ENCODE measurements at regions not wholly inside any gene's neighbourhood (a gene's known extent, or its start where the extent isn't known, plus 50 kb on each side); places are given as distances from the start of the nearest gene placed in this dataset.

DNA sequence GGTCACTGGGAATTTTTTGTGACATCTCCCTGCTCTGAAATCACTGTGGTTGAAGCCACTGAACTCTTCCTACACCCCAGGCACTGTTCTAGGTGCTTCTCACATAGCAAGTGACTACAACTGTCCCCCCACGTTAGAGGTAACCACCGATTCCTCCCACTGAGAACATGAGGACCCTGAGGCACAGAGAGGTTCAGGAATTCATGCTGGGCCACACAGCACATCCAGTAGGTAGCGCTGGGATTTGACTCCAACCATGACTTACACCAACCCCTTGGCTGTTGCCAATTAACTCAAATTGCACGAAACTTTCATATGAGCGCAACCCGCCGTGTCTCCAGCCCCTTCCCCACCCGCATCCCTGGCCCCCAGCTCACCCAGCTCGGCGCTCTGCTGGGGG is 105.2 kb downstream of the RFLNA start:
- no peak overlapping the region for H3K4me3 ChIP-seq
- intact Hi-C loops (cut with DNase I; ENCODE audit: low total_unique reads): no loop called here
- H3K4me1 ChIP-seq: peaks cover 4 to 83% (median 69%) of the 10 kb centered on the region in 4 donors
- TF ChIP-seq, protein P1, sequence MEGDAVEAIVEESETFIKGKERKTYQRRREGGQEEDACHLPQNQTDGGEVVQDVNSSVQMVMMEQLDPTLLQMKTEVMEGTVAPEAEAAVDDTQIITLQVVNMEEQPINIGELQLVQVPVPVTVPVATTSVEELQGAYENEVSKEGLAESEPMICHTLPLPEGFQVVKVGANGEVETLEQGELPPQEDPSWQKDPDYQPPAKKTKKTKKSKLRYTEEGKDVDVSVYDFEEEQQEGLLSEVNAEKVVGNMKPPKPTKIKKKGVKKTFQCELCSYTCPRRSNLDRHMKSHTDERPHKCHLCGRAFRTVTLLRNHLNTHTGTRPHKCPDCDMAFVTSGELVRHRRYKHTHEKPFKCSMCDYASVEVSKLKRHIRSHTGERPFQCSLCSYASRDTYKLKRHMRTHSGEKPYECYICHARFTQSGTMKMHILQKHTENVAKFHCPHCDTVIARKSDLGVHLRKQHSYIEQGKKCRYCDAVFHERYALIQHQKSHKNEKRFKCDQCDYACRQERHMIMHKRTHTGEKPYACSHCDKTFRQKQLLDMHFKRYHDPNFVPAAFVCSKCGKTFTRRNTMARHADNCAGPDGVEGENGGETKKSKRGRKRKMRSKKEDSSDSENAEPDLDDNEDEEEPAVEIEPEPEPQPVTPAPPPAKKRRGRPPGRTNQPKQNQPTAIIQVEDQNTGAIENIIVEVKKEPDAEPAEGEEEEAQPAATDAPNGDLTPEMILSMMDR (IDR thresholded peaks at IDR 0.05): no peak
- H3K9me3 ChIP-seq: no peaks in the 10 kb centered on the region
- H3K27ac ChIP-seq: peak overlapping the region; percentile 90 to 96
- H3K36me3 ChIP-seq: peaks cover 6 to 77% (median 50%) of the 10 kb centered on the region in 3 donors
- no peaks in the 10 kb centered on the region for H3K27me3 ChIP-seq
- DNase-seq: no peak

- no peaks in the 10 kb centered on the region for H3K27me3 ChIP-seq
- peaks cover 4 to 83% (median 70%) of the 10 kb centered on the region in 4 donors for H3K4me1 ChIP-seq
- intact Hi-C loops (cut with DNase I; ENCODE audit: low total_unique reads): no loop called here
- H3K9me3 ChIP-seq: no peaks in the 10 kb centered on the region
- H3K27ac ChIP-seq: peak overlapping the region; percentile 90 to 96
- TF ChIP-seq, protein P1 (IDR thresholded peaks at IDR 0.05): peak; percentile 67 to 72
- DNase-seq: no peak
- H3K4me3 ChIP-seq: no peak overlapping the region
- H3K36me3 ChIP-seq: peaks cover 6 to 76% (median 50%) of the 10 kb centered on the region in 3 donors
These were observed 104.7 kb downstream of the RFLNA start for GRCh38 chr12:124399622-124400021.

DNA sequence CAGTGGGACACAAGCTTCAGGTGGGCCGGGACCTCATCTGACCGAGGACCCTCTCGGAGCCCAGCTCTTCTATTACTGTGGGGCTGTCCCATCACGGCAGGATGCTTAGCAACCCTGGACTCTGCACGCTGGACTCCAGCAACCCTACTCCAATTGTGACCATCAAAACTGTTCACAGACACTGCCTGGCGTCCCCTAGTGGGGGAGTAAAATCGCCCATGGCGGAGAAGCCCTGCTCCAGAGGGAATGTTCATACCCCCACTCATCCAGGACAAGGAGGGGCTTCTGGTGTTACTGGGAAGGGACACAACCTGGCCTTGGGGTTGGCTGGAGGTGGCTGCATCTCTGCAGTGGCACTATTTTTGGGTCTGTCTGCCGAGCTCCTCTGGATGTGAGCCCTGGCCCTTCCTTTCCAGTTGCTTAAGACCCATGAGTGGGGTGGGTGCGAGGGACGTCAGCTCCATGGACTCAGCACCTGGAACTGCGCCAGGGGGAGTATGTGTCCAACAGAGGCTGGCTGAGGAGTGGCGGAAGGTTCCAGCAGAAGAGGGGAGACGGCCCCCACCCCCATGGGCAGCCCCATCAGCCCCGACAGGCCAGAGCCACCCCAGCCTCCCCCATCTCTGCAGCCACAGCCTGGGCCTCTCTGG is 103.8 kb downstream of the RFLNA start:
- intact Hi-C loops (cut with DNase I; ENCODE audit: low total_unique reads): no loop called here
- Histone ChIP-seq H3K27me3 (no peaks in the 10 kb centered on the region), H3K27ac (peak overlapping the region; percentile 90 to 96), H3K4me3 (no peak overlapping the region), H3K36me3 (peaks cover 6 to 76% (median 55%) of the 10 kb centered on the region in 3 donors), H3K9me3 (no peaks in the 10 kb centered on the region), H3K4me1 (peaks cover 4 to 83% (median 70%) of the 10 kb centered on the region in 4 donors)
- peak; percentile 95 to 97 for DNase-seq
- TF ChIP-seq, protein P1 (IDR thresholded peaks at IDR 0.05): no peak

- H3K36me3 ChIP-seq: peaks cover 6 to 76% (median 55%) of the 10 kb centered on the region in 3 donors
- TF ChIP-seq, protein P1 (IDR thresholded peaks at IDR 0.05): no peak
- no peak overlapping the region for H3K4me3 ChIP-seq
- no peaks in the 10 kb centered on the region for H3K9me3 ChIP-seq
- DNase-seq: peak in 1 of 2 donors; percentile 66
- no peaks in the 10 kb centered on the region for H3K27me3 ChIP-seq
- peaks cover 4 to 83% (median 70%) of the 10 kb centered on the region in 4 donors for H3K4me1 ChIP-seq
- intact Hi-C loops (cut with DNase I; ENCODE audit: low total_unique reads): no loop called here
- H3K27ac ChIP-seq: peak overlapping the region; percentile 90 to 96
These were observed 103.1 kb downstream of the RFLNA start for GRCh38 chr12:124397807-124398577.

- intact Hi-C loops (cut with DNase I; ENCODE audit: low total_unique reads): no loop called here
- peaks cover 6 to 72% (median 53%) of the 10 kb centered on the region in 3 donors for H3K36me3 ChIP-seq
- H3K27ac ChIP-seq: peak overlapping the region; percentile 90 to 96
- no peak for DNase-seq
- TF ChIP-seq, protein P1 (IDR thresholded peaks at IDR 0.05): no peak
- H3K27me3 ChIP-seq: no peaks in the 10 kb centered on the region
- no peak overlapping the region for H3K4me3 ChIP-seq
- no peaks in the 10 kb centered on the region for H3K9me3 ChIP-seq
- peaks cover 9 to 83% (median 73%) of the 10 kb centered on the region in 4 donors for H3K4me1 ChIP-seq
These were observed 102.4 kb downstream of the RFLNA start for GRCh38 chr12:124397399-124397679.

Data from tibial artery (tissue), 4 donors.